ENCODE measurements at regions not wholly inside any gene's neighbourhood (a gene's known extent, or its start where the extent isn't known, plus 50 kb on each side); places are given as distances from the start of the nearest gene placed in this dataset.

DNA sequence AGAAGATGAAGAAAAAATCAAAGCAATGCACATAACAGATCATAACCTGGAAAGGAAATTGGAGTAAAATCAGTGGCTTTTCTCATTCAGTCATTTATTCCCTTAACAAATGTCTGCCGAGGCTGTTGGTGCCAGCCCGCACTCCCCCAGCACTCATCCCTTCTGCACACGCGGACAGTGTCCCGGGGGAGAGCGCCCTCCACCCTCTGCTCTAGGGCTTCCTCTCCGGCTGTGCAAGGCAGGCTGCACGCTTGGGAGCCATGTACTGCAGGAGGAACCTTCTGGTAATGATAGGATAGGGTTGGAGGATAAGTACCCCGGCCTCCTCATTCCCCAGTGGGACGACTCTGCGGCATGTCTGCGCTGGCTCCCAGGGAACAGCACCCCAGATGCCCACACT is 134.5 kb downstream of the PAX1 start:
- DNase-seq (ENCODE audit: low read depth in 1 of 2, low spot score in 2 of 2) = no peak
- H3K4me3 ChIP-seq (ENCODE audit: extremely low read depth in 1 of 4, insufficient read depth in 2 of 4, low read depth in 3 of 4, low read length in 4 of 4) = no peak overlapping the region
- no peak overlapping the region for H3K4ac ChIP-seq (replicated peaks; ENCODE audit: insufficient read length, low read depth, low read length)
- no peak overlapping the region for H3K56ac ChIP-seq (replicated peaks; ENCODE audit: insufficient read length, low read depth, low read length)
- H3K23me2 ChIP-seq (ENCODE audit: low read depth, low read length) = no peaks in the 10 kb centered on the region
- no peak overlapping the region for H4K91ac ChIP-seq (replicated peaks; ENCODE audit: insufficient read length, low read length)
- no peak overlapping the region for H3K4me2 ChIP-seq (ENCODE audit: insufficient read depth in 1 of 2, low read depth in 2 of 2, low read length in 2 of 2)
- H2BK5ac ChIP-seq (ENCODE audit: low read depth, low read length) = no peak overlapping the region
- H3K9ac ChIP-seq (replicated peaks in 1 of 4; ENCODE audit: extremely low read depth in 1 of 4, low read depth in 3 of 4, low read length in 3 of 4) = no peak overlapping the region
- no peak overlapping the region for H2BK120ac ChIP-seq (replicated peaks; ENCODE audit: low read depth, low read length)
- CTCF ChIA-PET (ENCODE audit: partially characterized antibody) = no interaction called here
- H2AFZ ChIP-seq (ENCODE audit: low read length) = no peak overlapping the region
- no peaks in the 10 kb centered on the region; a peak in 1 of 7 replicates for H3K4me1 ChIP-seq (replicated peaks in 1 of 4; ENCODE audit: control insufficient read depth in 3 of 4, insufficient read depth in 4 of 4, low read length in 3 of 4)
- H3K79me2 ChIP-seq (ENCODE audit: control insufficient read depth in 1 of 2, insufficient read depth in 2 of 2, low read length in 2 of 2) = no peaks in the 10 kb centered on the region
- H3K18ac ChIP-seq (ENCODE audit: extremely low read depth, low read length) = no peak overlapping the region
- TF ChIP-seq TAF1 (IDR thresholded peaks at IDR 0.05; ENCODE audit: low read depth, low read length) = no peak
- TF ChIP-seq EP300 (IDR thresholded peaks at IDR 0.05; ENCODE audit: borderline replicate concordance in 1 of 2, low read depth in 2 of 2, low read length in 2 of 2) = no peak
- TF ChIP-seq, protein P1, sequence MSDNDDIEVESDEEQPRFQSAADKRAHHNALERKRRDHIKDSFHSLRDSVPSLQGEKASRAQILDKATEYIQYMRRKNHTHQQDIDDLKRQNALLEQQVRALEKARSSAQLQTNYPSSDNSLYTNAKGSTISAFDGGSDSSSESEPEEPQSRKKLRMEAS (IDR thresholded peaks at IDR 0.05) = no peak
- no peak for TF ChIP-seq NRF1 (IDR thresholded peaks at IDR 0.05; ENCODE audit: low read depth, low read length)
- no peak for TF ChIP-seq KDM5A (IDR thresholded peaks at IDR 0.05; ENCODE audit: low read length)
- no peak for TF ChIP-seq POLR2AphosphoS5 (IDR thresholded peaks at IDR 0.05; ENCODE audit: low read depth, low read length)
- no peak for TF ChIP-seq SUZ12 (IDR thresholded peaks at IDR 0.05; ENCODE audit: low read length)
- TF ChIP-seq, protein P2, sequence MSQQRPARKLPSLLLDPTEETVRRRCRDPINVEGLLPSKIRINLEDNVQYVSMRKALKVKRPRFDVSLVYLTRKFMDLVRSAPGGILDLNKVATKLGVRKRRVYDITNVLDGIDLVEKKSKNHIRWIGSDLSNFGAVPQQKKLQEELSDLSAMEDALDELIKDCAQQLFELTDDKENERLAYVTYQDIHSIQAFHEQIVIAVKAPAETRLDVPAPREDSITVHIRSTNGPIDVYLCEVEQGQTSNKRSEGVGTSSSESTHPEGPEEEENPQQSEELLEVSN (IDR thresholded peaks at IDR 0.05) = no peak
- no peak for TF ChIP-seq SIRT6 (IDR thresholded peaks at IDR 0.05; ENCODE audit: low read length)
- TF ChIP-seq, protein P3, sequence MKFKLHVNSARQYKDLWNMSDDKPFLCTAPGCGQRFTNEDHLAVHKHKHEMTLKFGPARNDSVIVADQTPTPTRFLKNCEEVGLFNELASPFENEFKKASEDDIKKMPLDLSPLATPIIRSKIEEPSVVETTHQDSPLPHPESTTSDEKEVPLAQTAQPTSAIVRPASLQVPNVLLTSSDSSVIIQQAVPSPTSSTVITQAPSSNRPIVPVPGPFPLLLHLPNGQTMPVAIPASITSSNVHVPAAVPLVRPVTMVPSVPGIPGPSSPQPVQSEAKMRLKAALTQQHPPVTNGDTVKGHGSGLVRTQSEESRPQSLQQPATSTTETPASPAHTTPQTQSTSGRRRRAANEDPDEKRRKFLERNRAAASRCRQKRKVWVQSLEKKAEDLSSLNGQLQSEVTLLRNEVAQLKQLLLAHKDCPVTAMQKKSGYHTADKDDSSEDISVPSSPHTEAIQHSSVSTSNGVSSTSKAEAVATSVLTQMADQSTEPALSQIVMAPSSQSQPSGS (IDR thresholded peaks at IDR 0.05; ENCODE audit: low read length) = no peak
- TF ChIP-seq ZNF274 (IDR thresholded peaks at IDR 0.05; ENCODE audit: borderline replicate concordance, extremely low read depth, low read length) = no peak
- no peak for TF ChIP-seq BCL11A (IDR thresholded peaks at IDR 0.05; ENCODE audit: low read depth in 2 of 2, low read length in 2 of 2)
- H3K36me3 ChIP-seq (ENCODE audit: control insufficient read depth in 2 of 4, insufficient read depth in 4 of 4, low read length in 3 of 4) = no peaks in the 10 kb centered on the region
- no peak overlapping the region for H3K23ac ChIP-seq (ENCODE audit: insufficient read length)
- no peaks in the 10 kb centered on the region for H4K20me1 ChIP-seq (replicated peaks in 1 of 2; ENCODE audit: control insufficient read depth in 1 of 2, insufficient read depth in 2 of 2, low read length in 2 of 2)
- 83% methylated on average over 12 of the region's 12 CpGs; no CpG with 5 or more reads in 1 of the 2 experiments for WGBS, 2 experiments (ENCODE audit: extremely low coverage in 1 of 2, insufficient coverage in 1 of 2, insufficient read length in 1 of 2, insufficient replicate concordance in 2 of 2, low coverage in 1 of 2, low lambda C conversion rate in 2 of 2, missing lambda C conversion rate in 1 of 2)
- H3K14ac ChIP-seq (ENCODE audit: insufficient read length) = no peak overlapping the region
- H3K79me1 ChIP-seq (ENCODE audit: low read depth, low read length) = no peaks in the 10 kb centered on the region
- no peak overlapping the region for H2BK20ac ChIP-seq (ENCODE audit: low read length)
- H3K9me3 ChIP-seq (ENCODE audit: insufficient read depth in 2 of 2, low read depth in 1 of 2, low read length in 1 of 2) = no peaks in the 10 kb centered on the region
- H4K8ac ChIP-seq (ENCODE audit: extremely low read depth, insufficient read depth, low read length) = no peak overlapping the region
- H3K27me3 ChIP-seq (replicated peaks in 1 of 4; ENCODE audit: control insufficient read depth in 3 of 4, extremely low read depth in 1 of 4, insufficient read depth in 3 of 4, low read length in 3 of 4) = no peaks in the 10 kb centered on the region
- no peak overlapping the region for H4K5ac ChIP-seq (ENCODE audit: insufficient read length, low read depth, low read length)
- H2AK5ac ChIP-seq (ENCODE audit: low read depth, low read length) = no peak overlapping the region
- no peak overlapping the region for H3K27ac ChIP-seq (ENCODE audit: low read depth, low read length)
- H2BK12ac ChIP-seq (ENCODE audit: low read depth, low read length) = no peak overlapping the region
- H2BK15ac ChIP-seq (ENCODE audit: low read length) = no peak overlapping the region
- POLR2A ChIA-PET (ENCODE audit: partially characterized antibody) = no interaction called here
- no peak for FAIRE-seq

All from H1 (cell line).